H1 (cell line): ENCODE measurements at regions not wholly inside any gene's neighbourhood (a gene's known extent, or its start where the extent isn't known, plus 50 kb on each side); places are given as distances from the start of the nearest gene placed in this dataset.

Source experiments
- CBX8 ChIP-seq: fragments of 300-800, 300-1000 bp; sonication (generic); IDR thresholded peaks from 2 replicates; pipeline ENCODE4 v1.7.1; 2016; ENCODE audit warnings: low read depth, low read length, borderline replicate concordance
- CTCF ChIP-seq, 3 experiments: IDR thresholded peaks; 1 replicate in 2 of 3; 2 replicates in 1 of 3; pipeline versions ENCODE4 v1.5.1 to v1.6.1; 2011; ENCODE audit warnings: low read length in 3 of 3, mild to moderate bottlenecking in 3 of 3, inconsistent platforms in 2 of 3, low read depth in 1 of 3, moderate library complexity in 1 of 3; ENCODE audit not compliant: insufficient read depth in 1 of 3; ENCODE audit errors: control extremely low read depth in 1 of 3
- EZH2 ChIP-seq: fragments of 200-600 bp; sonication (generic); IDR thresholded peaks from 2 replicates; pipeline ENCODE4 v1.7.1; 2012; ENCODE audit warnings: low read depth, mild to moderate bottlenecking, moderate library complexity, low read length, inconsistent platforms; ENCODE audit not compliant: severe bottlenecking
- HDAC2 ChIP-seq, 2 experiments: fragments of 300-600 bp in 1 of 2; sonication (generic) in 1 of 2; IDR thresholded peaks; 2 replicates each; pipeline ENCODE4 v1.6.1; 2011 to 2012; ENCODE audit warnings: low read depth in 2 of 2, low read length in 2 of 2, mild to moderate bottlenecking in 2 of 2, moderate library complexity in 2 of 2, borderline replicate concordance in 1 of 2, inconsistent platforms in 1 of 2
- NANOG ChIP-seq: IDR thresholded peaks from 2 replicates; pipeline ENCODE4 v1.6.1; 2011; ENCODE audit warnings: low read length, low read depth, mild to moderate bottlenecking, inconsistent platforms; ENCODE audit not compliant: insufficient read depth, poor library complexity, severe bottlenecking
- POLR2AphosphoS5 ChIP-seq: IDR thresholded peaks from 2 replicates; pipeline ENCODE4 v1.6.1; 2011; ENCODE audit warnings: low read depth, low read length

- TF ChIP-seq CBX8 (no peak), EZH2 (no peak), POLR2AphosphoS5 (no peak), NANOG (no peak), CTCF (IDR thresholded peaks at IDR 0.05; ENCODE audit: control extremely low read depth in 1 of 3, insufficient read depth in 1 of 3, low read depth in 1 of 3, low read length in 3 of 3) (no peak), HDAC2 (IDR thresholded peaks at IDR 0.05; ENCODE audit: borderline replicate concordance in 1 of 2, low read depth in 2 of 2, low read length in 2 of 2) (no peak)
Measured at GRCh38 chr3:191105418-191105817, 93.6 kb upstream of the OSTN start.
